ENCODE measurements at regions not wholly inside any gene's neighbourhood (a gene's known extent, or its start where the extent isn't known, plus 50 kb on each side); places are given as distances from the start of the nearest gene placed in this dataset.

GRCh38 chr5:113866763-113867162, 353.3 kb downstream of the YTHDC2 start:
- Histone ChIP-seq H3K27ac (no peak overlapping the region), H3K9ac (no peak overlapping the region), H2AFZ (no peak overlapping the region), H4K20me1 (ENCODE audit: insufficient read depth) (no peaks in the 10 kb centered on the region), H3K9me2 (ENCODE audit: insufficient read depth) (no peaks in the 10 kb centered on the region), H3K79me2 (ENCODE audit: insufficient read depth) (no peaks in the 10 kb centered on the region), H3K27me3 (replicated peaks; ENCODE audit: insufficient read depth) (no peaks in the 10 kb centered on the region), H3F3A (ENCODE audit: insufficient read depth) (no peaks in the 10 kb centered on the region), H3K4me2 (ENCODE audit: unreplicated experiment) (no peak overlapping the region), H3K4me3 (no peak overlapping the region), H3K9me3 (ENCODE audit: low read depth) (no peaks in the 10 kb centered on the region), H3K36me3 (ENCODE audit: low read depth) (no peaks in the 10 kb centered on the region), H3K4me1 (ENCODE audit: insufficient read depth) (no peaks in the 10 kb centered on the region)
- DNase-seq, result no peak
- no peak for TF ChIP-seq EZH2 (IDR thresholded peaks at IDR 0.05; ENCODE audit: insufficient read depth, poor library complexity, severe bottlenecking)
- TF ChIP-seq EZH2phosphoT487 (IDR thresholded peaks at IDR 0.05; ENCODE audit: insufficient read depth, low read depth), result no peak
- in situ Hi-C loops (cut with MboI), result no loop called here

GRCh38 chr5:113869611-113870010, 356.1 kb downstream of the YTHDC2 start:
- no peaks in the 10 kb centered on the region for H3K79me2 ChIP-seq (ENCODE audit: insufficient read depth)
- no peaks in the 10 kb centered on the region for H3K27me3 ChIP-seq (replicated peaks; ENCODE audit: insufficient read depth)
- TF ChIP-seq EZH2 (IDR thresholded peaks at IDR 0.05; ENCODE audit: insufficient read depth, poor library complexity, severe bottlenecking), result no peak
- no peak for TF ChIP-seq EZH2phosphoT487 (IDR thresholded peaks at IDR 0.05; ENCODE audit: insufficient read depth, low read depth)
- H3K9me3 ChIP-seq (ENCODE audit: low read depth), result no peaks in the 10 kb centered on the region
- no peaks in the 10 kb centered on the region for H3K36me3 ChIP-seq (ENCODE audit: low read depth)
- no peaks in the 10 kb centered on the region for H4K20me1 ChIP-seq (ENCODE audit: insufficient read depth)
- no peak overlapping the region for H3K27ac ChIP-seq
- no peaks in the 10 kb centered on the region for H3F3A ChIP-seq (ENCODE audit: insufficient read depth)
- H3K4me1 ChIP-seq (ENCODE audit: insufficient read depth), result no peaks in the 10 kb centered on the region
- no peaks in the 10 kb centered on the region for H3K9me2 ChIP-seq (ENCODE audit: insufficient read depth)
- no peak overlapping the region for H3K4me3 ChIP-seq
- DNase-seq, result no peak
- in situ Hi-C loops (cut with MboI), result no loop called here
- WGBS, 2 experiments (ENCODE audit: low coverage in 1 of 2, low lambda C conversion rate in 2 of 2, missing lambda C conversion rate in 2 of 2), result 45 to 47% methylated on average over 3 of the region's 3 CpGs
- no peak overlapping the region for H3K4me2 ChIP-seq (ENCODE audit: unreplicated experiment)
- no peak overlapping the region for H3K9ac ChIP-seq
- H2AFZ ChIP-seq, result no peak overlapping the region

GRCh38 chr5:113871972-113872371, 358.5 kb downstream of the YTHDC2 start:
- no peak overlapping the region for H3K4me3 ChIP-seq
- no peak overlapping the region for H3K4me2 ChIP-seq (ENCODE audit: unreplicated experiment)
- WGBS, 2 experiments (ENCODE audit: low coverage in 1 of 2, low lambda C conversion rate in 2 of 2, missing lambda C conversion rate in 2 of 2), result 6 to 14% methylated on average over 4 of the region's 4 CpGs

GRCh38 chr5:113875096-113875495, 361.6 kb downstream of the YTHDC2 start:
- H3K27ac ChIP-seq, result no peak overlapping the region
- no peak overlapping the region for H3K4me2 ChIP-seq (ENCODE audit: unreplicated experiment)
- no peaks in the 10 kb centered on the region for H3K4me1 ChIP-seq (ENCODE audit: insufficient read depth)
- H3K9me3 ChIP-seq (ENCODE audit: low read depth), result no peaks in the 10 kb centered on the region
- H3K79me2 ChIP-seq (ENCODE audit: insufficient read depth), result no peaks in the 10 kb centered on the region
- H3K36me3 ChIP-seq (ENCODE audit: low read depth), result no peaks in the 10 kb centered on the region
- DNase-seq, result no peak
- in situ Hi-C loops (cut with MboI), result no loop called here
- H3K9me2 ChIP-seq (ENCODE audit: insufficient read depth), result no peaks in the 10 kb centered on the region
- no peaks in the 10 kb centered on the region for H3F3A ChIP-seq (ENCODE audit: insufficient read depth)
- no peak overlapping the region for H3K4me3 ChIP-seq
- no peak for TF ChIP-seq EZH2phosphoT487 (IDR thresholded peaks at IDR 0.05; ENCODE audit: insufficient read depth, low read depth)
- 28 to 34% methylated on average over 2 of the region's 2 CpGs for WGBS, 2 experiments (ENCODE audit: low coverage in 1 of 2, low lambda C conversion rate in 2 of 2, missing lambda C conversion rate in 2 of 2)
- no peaks in the 10 kb centered on the region for H3K27me3 ChIP-seq (replicated peaks; ENCODE audit: insufficient read depth)
- H3K9ac ChIP-seq, result no peak overlapping the region
- no peak overlapping the region for H2AFZ ChIP-seq
- no peaks in the 10 kb centered on the region for H4K20me1 ChIP-seq (ENCODE audit: insufficient read depth)

More at GRCh38 chr5:113871972-113872371, 358.5 kb downstream of the YTHDC2 start:
- H3K9me3 ChIP-seq (ENCODE audit: low read depth), result no peaks in the 10 kb centered on the region
- no peak overlapping the region for H3K9ac ChIP-seq
- no peaks in the 10 kb centered on the region for H3K4me1 ChIP-seq (ENCODE audit: insufficient read depth)
- in situ Hi-C loops (cut with MboI), result no loop called here
- no peak overlapping the region for H2AFZ ChIP-seq
- H3K36me3 ChIP-seq (ENCODE audit: low read depth), result no peaks in the 10 kb centered on the region
- H4K20me1 ChIP-seq (ENCODE audit: insufficient read depth), result no peaks in the 10 kb centered on the region
- no peaks in the 10 kb centered on the region for H3K79me2 ChIP-seq (ENCODE audit: insufficient read depth)
- H3K27me3 ChIP-seq (replicated peaks; ENCODE audit: insufficient read depth), result no peaks in the 10 kb centered on the region
- no peak overlapping the region for H3K27ac ChIP-seq
- TF ChIP-seq EZH2phosphoT487 (IDR thresholded peaks at IDR 0.05; ENCODE audit: insufficient read depth, low read depth) (no peak), EZH2 (IDR thresholded peaks at IDR 0.05; ENCODE audit: insufficient read depth, poor library complexity, severe bottlenecking) (no peak)
- no peak for DNase-seq
- no peaks in the 10 kb centered on the region for H3K9me2 ChIP-seq (ENCODE audit: insufficient read depth)
- H3F3A ChIP-seq (ENCODE audit: insufficient read depth), result no peaks in the 10 kb centered on the region

- Histone ChIP-seq H3K9me3 (ENCODE audit: low read depth) (no peaks in the 10 kb centered on the region), H3K9ac (no peak overlapping the region), H3K27me3 (replicated peaks; ENCODE audit: insufficient read depth) (no peaks in the 10 kb centered on the region), H4K20me1 (ENCODE audit: insufficient read depth) (no peaks in the 10 kb centered on the region), H3K27ac (no peak overlapping the region), H3K9me2 (ENCODE audit: insufficient read depth) (no peaks in the 10 kb centered on the region), H3K4me2 (ENCODE audit: unreplicated experiment) (no peak overlapping the region), H3K36me3 (ENCODE audit: low read depth) (no peaks in the 10 kb centered on the region), H3F3A (ENCODE audit: insufficient read depth) (no peaks in the 10 kb centered on the region), H3K4me3 (no peak overlapping the region), H3K4me1 (ENCODE audit: insufficient read depth) (no peaks in the 10 kb centered on the region), H3K79me2 (ENCODE audit: insufficient read depth) (no peaks in the 10 kb centered on the region), H2AFZ (no peak overlapping the region)
- 24% methylated on average over 4 of the region's 4 CpGs for WGBS, 2 experiments (ENCODE audit: low coverage in 1 of 2, low lambda C conversion rate in 2 of 2, missing lambda C conversion rate in 2 of 2)
- no peak for DNase-seq
- in situ Hi-C loops (cut with MboI), result no loop called here
- TF ChIP-seq EZH2 (IDR thresholded peaks at IDR 0.05; ENCODE audit: insufficient read depth, poor library complexity, severe bottlenecking) (no peak), EZH2phosphoT487 (IDR thresholded peaks at IDR 0.05; ENCODE audit: insufficient read depth, low read depth) (no peak)
Observed at GRCh38 chr5:113891491-113891890, 378.0 kb downstream of the YTHDC2 start.
